Tibial artery (tissue), 4 donors: ENCODE measurements at regions not wholly inside any gene's neighbourhood (a gene's known extent, or its start where the extent isn't known, plus 50 kb on each side); places are given as distances from the start of the nearest gene placed in this dataset.

Source experiments
- DNase-seq, 2 donors: peaks; one replicate each; pipeline ENCODE4 v3.0.0-alpha.2; 2019
- H3K27ac ChIP-seq, 2 donors: fragments of 200-600 bp; sonication (generic) in 1 of 2; 1 replicate in 1 of 2; 2 replicates in 1 of 2; pipeline ENCODE4 v1.5.1; 2018 to 2019; ENCODE audit warnings: mild to moderate bottlenecking in 1 of 2
- H3K27me3 ChIP-seq, 2 donors: fragments of 200-600 bp; sonication (generic) in 1 of 2; one replicate each; pipeline versions ENCODE4 v1.5.1 to v1.6.0; 2016 to 2019
- H3K36me3 ChIP-seq, 3 donors: fragments of 200-600 bp; sonication (generic) in 2 of 3; one replicate each; pipeline ENCODE4 v1.5.1; 2016 to 2019; ENCODE audit warnings: mild to moderate bottlenecking in 2 of 3
- H3K4me1 ChIP-seq, 4 donors: fragments of 200-600 bp; sonication (generic) in 2 of 4; 1 replicate in 3 of 4; 2 replicates in 1 of 4; pipeline ENCODE4 v1.5.1; 2016 to 2019
- H3K4me3 ChIP-seq, 2 donors: fragments of 200-600 bp; sonication (generic) in 1 of 2; 1 replicate in 1 of 2; 2 replicates in 1 of 2; pipeline ENCODE4 v1.5.1; 2018 to 2019; ENCODE audit warnings: mild to moderate bottlenecking in 2 of 2
- H3K9me3 ChIP-seq, 3 donors: fragments of 200-600 bp; sonication (generic) in 1 of 3; one replicate each; pipeline ENCODE4 v1.5.1; 2016 to 2019
- intact Hi-C: fragments of 100-400 bp; cut with DNase I; formaldehyde crosslinking; loops from one replicate; pipeline ENCODE4 v1.15.0; 2023; ENCODE audit warnings: low total_unique reads
- TF ChIP-seq, protein P1 (sequence below), 2 experiments: fragments of 200-600 bp in 1 of 2; fragments of 450-650 bp in 1 of 2; IDR thresholded peaks; one replicate each; pipeline ENCODE4 v1.5.1; 2017 to 2019; ENCODE audit warnings: antibody characterized with exemption in 2 of 2, mild to moderate bottlenecking in 1 of 2, moderate library complexity in 1 of 2

GRCh38 chr16:60310846-60311445 lies 1576.8 kb upstream of the GOT2 start:
- TF ChIP-seq, protein P1, sequence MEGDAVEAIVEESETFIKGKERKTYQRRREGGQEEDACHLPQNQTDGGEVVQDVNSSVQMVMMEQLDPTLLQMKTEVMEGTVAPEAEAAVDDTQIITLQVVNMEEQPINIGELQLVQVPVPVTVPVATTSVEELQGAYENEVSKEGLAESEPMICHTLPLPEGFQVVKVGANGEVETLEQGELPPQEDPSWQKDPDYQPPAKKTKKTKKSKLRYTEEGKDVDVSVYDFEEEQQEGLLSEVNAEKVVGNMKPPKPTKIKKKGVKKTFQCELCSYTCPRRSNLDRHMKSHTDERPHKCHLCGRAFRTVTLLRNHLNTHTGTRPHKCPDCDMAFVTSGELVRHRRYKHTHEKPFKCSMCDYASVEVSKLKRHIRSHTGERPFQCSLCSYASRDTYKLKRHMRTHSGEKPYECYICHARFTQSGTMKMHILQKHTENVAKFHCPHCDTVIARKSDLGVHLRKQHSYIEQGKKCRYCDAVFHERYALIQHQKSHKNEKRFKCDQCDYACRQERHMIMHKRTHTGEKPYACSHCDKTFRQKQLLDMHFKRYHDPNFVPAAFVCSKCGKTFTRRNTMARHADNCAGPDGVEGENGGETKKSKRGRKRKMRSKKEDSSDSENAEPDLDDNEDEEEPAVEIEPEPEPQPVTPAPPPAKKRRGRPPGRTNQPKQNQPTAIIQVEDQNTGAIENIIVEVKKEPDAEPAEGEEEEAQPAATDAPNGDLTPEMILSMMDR (IDR thresholded peaks at IDR 0.05) = no peak
- intact Hi-C loops = no loop called here

DNA sequence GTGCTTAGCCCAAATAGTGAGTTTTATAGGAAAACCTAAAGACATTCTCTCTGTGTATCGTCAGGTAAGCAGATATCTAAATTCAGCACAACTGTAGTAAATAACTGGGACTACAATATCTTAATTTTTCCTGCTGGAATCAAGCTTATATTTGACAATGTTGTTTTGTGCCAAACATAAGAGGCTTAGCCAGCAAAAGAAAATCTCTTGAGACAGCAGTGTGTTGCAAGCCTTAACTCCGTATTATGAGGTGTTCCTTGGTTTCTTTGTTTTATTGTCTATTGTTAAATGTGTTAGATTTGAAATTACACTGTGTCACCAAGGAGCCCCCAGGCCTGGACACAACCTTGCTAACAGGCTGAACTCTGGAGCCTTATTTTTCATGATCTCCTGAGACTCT lies 1570.6 kb upstream of the GOT2 start:
- H3K27me3 ChIP-seq = no peaks in the 10 kb centered on the region
- DNase-seq = no peak
- H3K4me1 ChIP-seq = no peaks in the 10 kb centered on the region
- H3K27ac ChIP-seq = no peak overlapping the region
- H3K9me3 ChIP-seq = no peaks in the 10 kb centered on the region
- H3K4me3 ChIP-seq = no peak overlapping the region
- H3K36me3 ChIP-seq = no peaks in the 10 kb centered on the region
- TF ChIP-seq, protein P1 (IDR thresholded peaks at IDR 0.05) = no peak
- intact Hi-C loops = no loop called here

More at GRCh38 chr16:60310846-60311445, 1576.8 kb upstream of the GOT2 start:
- Histone ChIP-seq H3K36me3 (no peaks in the 10 kb centered on the region), H3K27ac (no peak overlapping the region), H3K27me3 (no peaks in the 10 kb centered on the region), H3K4me1 (no peaks in the 10 kb centered on the region), H3K9me3 (no peaks in the 10 kb centered on the region), H3K4me3 (no peak overlapping the region)
- no peak for DNase-seq

GRCh38 chr16:60304066-60304465 lies 1570.0 kb upstream of the GOT2 start:
- Histone ChIP-seq H3K4me3 (no peak overlapping the region), H3K27ac (no peak overlapping the region), H3K27me3 (no peaks in the 10 kb centered on the region), H3K9me3 (no peaks in the 10 kb centered on the region), H3K36me3 (no peaks in the 10 kb centered on the region), H3K4me1 (no peaks in the 10 kb centered on the region)
- DNase-seq = no peak
- intact Hi-C loops = no loop called here
- TF ChIP-seq, protein P1 (IDR thresholded peaks at IDR 0.05) = no peak

GRCh38 chr16:60302676-60303075 lies 1568.6 kb upstream of the GOT2 start:
- Histone ChIP-seq H3K4me3 (no peak overlapping the region), H3K36me3 (no peaks in the 10 kb centered on the region), H3K9me3 (no peaks in the 10 kb centered on the region), H3K27me3 (no peaks in the 10 kb centered on the region), H3K27ac (no peak overlapping the region), H3K4me1 (no peaks in the 10 kb centered on the region)
- intact Hi-C loops = no loop called here
- TF ChIP-seq, protein P1 (IDR thresholded peaks at IDR 0.05) = no peak
- no peak for DNase-seq

DNA sequence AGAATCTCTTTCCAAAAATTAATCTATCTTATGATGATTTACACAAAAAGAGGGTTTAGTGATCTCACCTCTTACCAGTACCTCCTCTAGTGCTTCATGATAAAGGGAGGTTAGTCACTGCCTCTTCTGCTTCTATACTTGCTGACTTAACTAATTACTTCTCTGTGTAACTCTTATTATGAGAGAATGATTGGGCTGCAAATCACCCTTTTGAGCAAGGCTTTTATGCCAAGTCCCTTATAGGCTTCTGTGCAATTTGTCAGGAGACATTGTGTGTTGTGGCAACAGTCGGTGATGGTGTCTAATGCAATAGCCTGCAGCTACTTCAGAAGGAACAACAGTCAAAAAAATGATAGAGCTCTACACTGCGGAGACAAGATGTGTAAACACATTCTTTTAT lies 1568.1 kb upstream of the GOT2 start:
- H3K27me3 ChIP-seq = no peaks in the 10 kb centered on the region
- intact Hi-C loops = no loop called here
- no peaks in the 10 kb centered on the region for H3K4me1 ChIP-seq
- H3K4me3 ChIP-seq = no peak overlapping the region
- TF ChIP-seq, protein P1 (IDR thresholded peaks at IDR 0.05) = no peak
- no peaks in the 10 kb centered on the region for H3K36me3 ChIP-seq
- no peak overlapping the region for H3K27ac ChIP-seq
- DNase-seq = no peak
- H3K9me3 ChIP-seq = no peaks in the 10 kb centered on the region
